Upper lobe of left lung (tissue), 4 donors: ENCODE measurements at regions not wholly inside any gene's neighbourhood (a gene's known extent, or its start where the extent isn't known, plus 50 kb on each side); places are given as distances from the start of the nearest gene placed in this dataset.

Experiments used
- EP300 ChIP-seq, 4 donors: sonication (generic); formaldehyde crosslinking; IDR thresholded peaks; one replicate each; pipeline ENCODE4 v1.5.1; 2017; ENCODE audit warnings: antibody characterized with exemption in 4 of 4, control low read depth in 2 of 4
- POLR2A ChIP-seq, 4 donors: fragments of 450-650 bp; IDR thresholded peaks; one replicate each; pipeline ENCODE4 v1.5.1; 2016 to 2017; ENCODE audit warnings: antibody characterized with exemption in 4 of 4, mild to moderate bottlenecking in 2 of 4

- TF ChIP-seq EP300 (IDR thresholded peaks at IDR 0.05) (no peak), POLR2A (IDR thresholded peaks at IDR 0.05) (no peak)
Observed at GRCh38 chr5:121630402-121630801, 221.3 kb upstream of the FTMT start.
